ENCODE measurements at regions not wholly inside any gene's neighbourhood (a gene's known extent, or its start where the extent isn't known, plus 50 kb on each side); places are given as distances from the start of the nearest gene placed in this dataset.

DNA sequence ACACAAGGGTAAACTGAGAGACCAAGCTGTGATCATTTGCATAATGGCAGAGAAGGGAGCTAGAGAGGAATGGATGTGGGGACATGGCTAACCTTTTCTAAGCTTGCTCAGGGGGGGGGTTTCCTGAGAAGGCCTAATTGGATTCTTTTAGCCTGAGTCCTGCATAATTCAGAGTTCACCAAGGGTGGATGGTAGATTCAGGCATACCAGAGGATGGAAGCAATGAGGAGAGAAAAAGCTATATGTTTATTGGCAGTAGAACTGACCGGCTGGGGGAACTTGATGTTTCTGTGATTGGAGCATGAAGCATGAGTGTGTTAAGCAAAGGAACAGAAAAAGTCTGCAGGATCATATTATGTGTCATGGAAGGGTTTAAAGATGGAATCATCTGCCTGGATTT, 65.9 kb upstream of the KLF12 start:
- H3K4me1 ChIP-seq (ENCODE audit: insufficient read depth) = no peaks in the 10 kb centered on the region
- no peaks in the 10 kb centered on the region for H3K9me3 ChIP-seq (ENCODE audit: low read depth)
- H3K27me3 ChIP-seq = no peaks in the 10 kb centered on the region
- H3K4me2 ChIP-seq = no peak overlapping the region
- H3K9me2 ChIP-seq (replicated peaks; ENCODE audit: insufficient read depth) = no peaks in the 10 kb centered on the region
- TF ChIP-seq EZH2phosphoT487 (IDR thresholded peaks at IDR 0.05; ENCODE audit: low read depth, severe bottlenecking, unreplicated experiment) = no peak
- TF ChIP-seq, protein P1, sequence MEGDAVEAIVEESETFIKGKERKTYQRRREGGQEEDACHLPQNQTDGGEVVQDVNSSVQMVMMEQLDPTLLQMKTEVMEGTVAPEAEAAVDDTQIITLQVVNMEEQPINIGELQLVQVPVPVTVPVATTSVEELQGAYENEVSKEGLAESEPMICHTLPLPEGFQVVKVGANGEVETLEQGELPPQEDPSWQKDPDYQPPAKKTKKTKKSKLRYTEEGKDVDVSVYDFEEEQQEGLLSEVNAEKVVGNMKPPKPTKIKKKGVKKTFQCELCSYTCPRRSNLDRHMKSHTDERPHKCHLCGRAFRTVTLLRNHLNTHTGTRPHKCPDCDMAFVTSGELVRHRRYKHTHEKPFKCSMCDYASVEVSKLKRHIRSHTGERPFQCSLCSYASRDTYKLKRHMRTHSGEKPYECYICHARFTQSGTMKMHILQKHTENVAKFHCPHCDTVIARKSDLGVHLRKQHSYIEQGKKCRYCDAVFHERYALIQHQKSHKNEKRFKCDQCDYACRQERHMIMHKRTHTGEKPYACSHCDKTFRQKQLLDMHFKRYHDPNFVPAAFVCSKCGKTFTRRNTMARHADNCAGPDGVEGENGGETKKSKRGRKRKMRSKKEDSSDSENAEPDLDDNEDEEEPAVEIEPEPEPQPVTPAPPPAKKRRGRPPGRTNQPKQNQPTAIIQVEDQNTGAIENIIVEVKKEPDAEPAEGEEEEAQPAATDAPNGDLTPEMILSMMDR (IDR thresholded peaks at IDR 0.05; ENCODE audit: poor library complexity) = no peak
- no peak for TF ChIP-seq EZH2 (IDR thresholded peaks at IDR 0.05; ENCODE audit: borderline replicate concordance)
- no peaks in the 10 kb centered on the region for H4K20me1 ChIP-seq (ENCODE audit: insufficient read depth, poor library complexity, severe bottlenecking)
- DNase-seq (ENCODE audit: low spot score) = no peak
- no peak overlapping the region for H2AFZ ChIP-seq
- no peak overlapping the region for H3K27ac ChIP-seq
- no peaks in the 10 kb centered on the region for H3K36me3 ChIP-seq (replicated peaks; ENCODE audit: insufficient read depth, low read depth)
- no peaks in the 10 kb centered on the region for H3K79me2 ChIP-seq
- WGBS (ENCODE audit: low lambda C conversion rate, missing lambda C conversion rate) = 93% methylated on average over 1 of the region's 1 CpG
- H3K4me3 ChIP-seq = no peak overlapping the region

DNA sequence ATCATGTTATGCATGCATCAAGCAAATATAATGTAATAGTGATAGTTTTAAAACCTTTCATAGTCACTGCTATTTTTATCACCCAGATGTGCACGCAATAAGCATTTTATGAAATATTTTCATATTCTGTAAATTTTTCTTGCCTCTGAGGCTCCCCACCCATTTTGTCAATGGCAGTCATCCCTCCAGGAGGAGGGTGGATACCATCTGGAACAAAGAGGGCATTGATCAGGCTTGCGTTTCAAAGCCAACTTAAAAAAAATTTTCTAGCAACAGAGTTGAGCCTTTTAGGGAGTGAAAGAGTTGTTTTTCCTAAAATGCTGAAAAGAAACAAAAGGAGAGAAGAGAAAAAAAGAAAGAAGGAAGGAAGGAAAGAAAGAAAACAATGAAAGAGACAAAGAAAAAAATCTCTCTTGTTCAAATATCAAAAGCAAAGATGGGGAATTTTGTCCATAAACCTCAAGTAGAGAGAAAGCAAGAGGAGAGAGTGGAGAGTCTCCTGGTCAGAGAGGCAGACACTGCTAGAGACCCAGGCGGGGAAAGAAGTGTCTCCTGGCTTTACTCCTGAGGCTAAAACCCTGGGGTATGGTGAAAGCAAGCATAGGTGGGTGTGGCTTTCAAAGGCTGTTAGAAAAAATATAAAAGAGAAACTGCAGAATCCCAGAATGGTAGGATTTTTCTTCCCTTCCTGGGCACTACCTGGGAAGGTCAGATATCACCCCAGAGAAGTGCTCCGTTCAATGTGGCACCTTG, 63.6 kb upstream of the KLF12 start:
- TF ChIP-seq EZH2 (IDR thresholded peaks at IDR 0.05; ENCODE audit: borderline replicate concordance) (no peak), EZH2phosphoT487 (IDR thresholded peaks at IDR 0.05; ENCODE audit: low read depth, severe bottlenecking, unreplicated experiment) (no peak)
- TF ChIP-seq, protein P1 (IDR thresholded peaks at IDR 0.05; ENCODE audit: poor library complexity) = no peak
- no peak for DNase-seq (ENCODE audit: low spot score)
- Histone ChIP-seq H4K20me1 (ENCODE audit: insufficient read depth, poor library complexity, severe bottlenecking) (no peaks in the 10 kb centered on the region), H2AFZ (peak overlapping the region; percentile 0), H3K36me3 (replicated peaks; ENCODE audit: insufficient read depth, low read depth) (no peaks in the 10 kb centered on the region), H3K9me3 (ENCODE audit: low read depth) (no peaks in the 10 kb centered on the region), H3K79me2 (no peaks in the 10 kb centered on the region), H3K9me2 (replicated peaks; ENCODE audit: insufficient read depth) (no peaks in the 10 kb centered on the region), H3K4me1 (ENCODE audit: insufficient read depth) (no peaks in the 10 kb centered on the region), H3K27me3 (no peaks in the 10 kb centered on the region), H3K4me2 (no peak overlapping the region), H3K4me3 (no peak overlapping the region), H3K27ac (no peak overlapping the region)
- WGBS (ENCODE audit: low lambda C conversion rate, missing lambda C conversion rate) = 88% methylated on average over 4 of the region's 4 CpGs

DNA sequence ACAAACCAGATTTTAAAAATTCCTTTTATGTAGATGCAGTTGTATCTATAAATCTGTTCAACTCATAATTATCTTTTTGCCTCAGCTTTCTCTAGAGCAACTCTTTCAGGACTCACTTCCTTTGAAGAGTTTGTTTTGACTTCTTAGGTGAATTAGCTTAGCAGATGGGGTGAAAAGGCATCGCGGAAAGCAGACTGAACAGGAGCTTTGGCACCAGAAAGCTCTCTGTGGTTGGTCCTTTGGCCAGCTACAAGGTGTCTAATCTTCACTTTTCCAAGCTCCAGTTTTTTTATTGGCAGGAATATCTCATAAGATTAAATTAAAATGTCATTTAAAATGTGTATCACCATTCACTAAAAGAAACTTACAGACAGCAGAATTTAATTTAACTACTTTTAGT, 60.6 kb upstream of the KLF12 start:
- Histone ChIP-seq H2AFZ (no peak overlapping the region), H3K9me2 (replicated peaks; ENCODE audit: insufficient read depth) (no peaks in the 10 kb centered on the region)

More for the DNA sequence above, 60.6 kb upstream of the KLF12 start:
- DNase-seq (ENCODE audit: low spot score) = no peak
- H3K27me3 ChIP-seq = no peaks in the 10 kb centered on the region
- H4K20me1 ChIP-seq (ENCODE audit: insufficient read depth, poor library complexity, severe bottlenecking) = no peaks in the 10 kb centered on the region
- no peaks in the 10 kb centered on the region for H3K9me3 ChIP-seq (ENCODE audit: low read depth)
- no peak overlapping the region for H3K4me3 ChIP-seq
- no peak for TF ChIP-seq EZH2phosphoT487 (IDR thresholded peaks at IDR 0.05; ENCODE audit: low read depth, severe bottlenecking, unreplicated experiment)
- TF ChIP-seq EZH2 (IDR thresholded peaks at IDR 0.05; ENCODE audit: borderline replicate concordance) = no peak
- TF ChIP-seq, protein P1 (IDR thresholded peaks at IDR 0.05; ENCODE audit: poor library complexity) = no peak
- H3K4me2 ChIP-seq = no peak overlapping the region
- no peaks in the 10 kb centered on the region for H3K79me2 ChIP-seq
- H3K36me3 ChIP-seq (replicated peaks; ENCODE audit: insufficient read depth, low read depth) = no peaks in the 10 kb centered on the region
- no peak overlapping the region for H3K27ac ChIP-seq
- H3K4me1 ChIP-seq (ENCODE audit: insufficient read depth) = no peaks in the 10 kb centered on the region
- 79% methylated on average over 2 of the region's 2 CpGs for WGBS (ENCODE audit: low lambda C conversion rate, missing lambda C conversion rate)
